H1 (cell line): ENCODE measurements at regions not wholly inside any gene's neighbourhood (a gene's known extent, or its start where the extent isn't known, plus 50 kb on each side); places are given as distances from the start of the nearest gene placed in this dataset.

Source experiments
- CTCF ChIA-PET: fragments of 300-600 bp; sonication (Branson Sonifier 250); formaldehyde crosslinking; loops from one replicate; lab custom pipeline; 2021; ENCODE audit not compliant: partially characterized antibody; lab: Charles Lee
- POLR2A ChIA-PET: fragments of 300-600 bp; sonication (Branson Sonifier 250); formaldehyde crosslinking; loops from one replicate; lab custom pipeline; 2021; ENCODE audit warnings: inconsistent platforms; ENCODE audit not compliant: partially characterized antibody; lab: Charles Lee
- DNase-seq, 2 experiments: peaks; one replicate each; pipeline versions ENCODE4 v3.0.0 to v3.0.0-alpha.2; 2010 to 2022; ENCODE audit warnings: low spot score in 2 of 2, low read depth in 1 of 2, mixed read lengths in 1 of 2
- FAIRE-seq: peaks from 2 replicates; lab custom pipeline; 2011; peaks lifted over from hg19 to GRCh38; lab: Jason Lieb, UNC
- H2AFZ ChIP-seq: 2 replicates; pipeline ENCODE4 v1.8.1; 2012; ENCODE audit warnings: low read length, inconsistent platforms
- H2AK5ac ChIP-seq: 2 replicates; pipeline ENCODE4 v1.6.1; 2013; ENCODE audit warnings: low read depth, low read length
- H2BK120ac ChIP-seq: replicated peaks from 2 replicates; pipeline ENCODE3; 2013; ENCODE audit warnings: low read depth, low read length, inconsistent platforms
- H2BK12ac ChIP-seq: 2 replicates; pipeline ENCODE4 v1.6.1; 2013; ENCODE audit warnings: low read depth, low read length
- H2BK15ac ChIP-seq: 2 replicates; pipeline ENCODE4 v1.6.1; 2013; ENCODE audit warnings: low read length
- H2BK20ac ChIP-seq: 2 replicates; pipeline ENCODE4 v1.6.1; 2013; ENCODE audit warnings: low read length
- H2BK5ac ChIP-seq: 2 replicates; pipeline ENCODE4 v1.6.1; 2013; ENCODE audit warnings: low read depth, low read length
- H3K14ac ChIP-seq: 2 replicates; pipeline ENCODE4 v1.6.1; 2013; ENCODE audit warnings: inconsistent platforms; ENCODE audit not compliant: insufficient read length
- H3K18ac ChIP-seq: 2 replicates; pipeline ENCODE4 v1.6.1; 2013; ENCODE audit warnings: low read length; ENCODE audit errors: extremely low read depth
- H3K23ac ChIP-seq: 2 replicates; pipeline ENCODE4 v1.6.1; 2013; ENCODE audit warnings: inconsistent platforms; ENCODE audit not compliant: insufficient read length
- H3K23me2 ChIP-seq: 2 replicates; pipeline ENCODE4 v1.6.1; 2013; ENCODE audit warnings: low read depth, low read length
- H3K27ac ChIP-seq: 2 replicates; pipeline ENCODE4 v1.6.1; 2011; ENCODE audit warnings: low read depth, low read length, inconsistent platforms
- H3K27me3 ChIP-seq, 4 experiments: replicated peaks in 1 of 4; 1 replicate in 1 of 4; 2 replicates in 3 of 4; pipeline versions ENCODE4 v1.6.1 to v1.8.1; 2011 to 2013; ENCODE audit warnings: low read length in 3 of 4, mild to moderate bottlenecking in 3 of 4, inconsistent platforms in 2 of 4, mixed read lengths in 2 of 4, moderate library complexity in 1 of 4; ENCODE audit not compliant: control insufficient read depth in 3 of 4, insufficient read depth in 3 of 4; ENCODE audit errors: extremely low read depth in 1 of 4
- H3K36me3 ChIP-seq, 4 experiments: 2 replicates each; pipeline versions ENCODE4 v1.6.1 to v1.8.1; 2011 to 2013; ENCODE audit warnings: mild to moderate bottlenecking in 4 of 4, low read length in 3 of 4, moderate library complexity in 2 of 4, control low read depth in 1 of 4, inconsistent platforms in 1 of 4; ENCODE audit not compliant: insufficient read depth in 4 of 4, control insufficient read depth in 2 of 4
- H3K4ac ChIP-seq: replicated peaks from 2 replicates; pipeline ENCODE3; 2013; ENCODE audit warnings: low read length, low read depth, mixed read lengths, inconsistent platforms; ENCODE audit not compliant: insufficient read length
- H3K4me1 ChIP-seq, 4 experiments: replicated peaks in 1 of 4; 1 replicate in 1 of 4; 2 replicates in 3 of 4; pipeline versions ENCODE4 v1.6.1 to v1.8.1; 2011 to 2013; ENCODE audit warnings: low read length in 3 of 4, inconsistent platforms in 2 of 4, mixed read lengths in 1 of 4; ENCODE audit not compliant: insufficient read depth in 4 of 4, control insufficient read depth in 3 of 4
- H3K4me2 ChIP-seq, 2 experiments: 2 replicates each; pipeline versions ENCODE4 v1.6.1 to v1.8.1; 2011 to 2013; ENCODE audit warnings: low read depth in 2 of 2, low read length in 2 of 2, control low read depth in 1 of 2, inconsistent platforms in 1 of 2, mild to moderate bottlenecking in 1 of 2; ENCODE audit not compliant: insufficient read depth in 1 of 2
- H3K4me3 ChIP-seq, 4 experiments: fragments of 200-600, 300-600 bp in 1 of 4; sonication (generic), shearing (Covaris generic), sonication (Bioruptor Twin) in 1 of 4; 2 replicates each; pipeline versions ENCODE4 v1.5.1 to v1.8.1; 2011 to 2016; ENCODE audit warnings: low read length in 4 of 4, low read depth in 3 of 4, control low read depth in 2 of 4, inconsistent platforms in 2 of 4, mild to moderate bottlenecking in 2 of 4, mixed read lengths in 1 of 4, moderate library complexity in 1 of 4; ENCODE audit not compliant: insufficient read depth in 2 of 4; ENCODE audit errors: extremely low read depth in 1 of 4
- H3K56ac ChIP-seq: replicated peaks from 2 replicates; pipeline ENCODE3; 2013; ENCODE audit warnings: low read depth, mild to moderate bottlenecking, mixed read lengths, low read length, inconsistent platforms; ENCODE audit not compliant: insufficient read length
- H3K79me1 ChIP-seq: 2 replicates; pipeline ENCODE4 v1.6.1; 2013; ENCODE audit warnings: low read depth, low read length, control low read depth
- H3K79me2 ChIP-seq, 2 experiments: 2 replicates each; pipeline versions ENCODE4 v1.6.1 to v1.8.1; 2012 to 2013; ENCODE audit warnings: low read length in 2 of 2, mild to moderate bottlenecking in 2 of 2, inconsistent platforms in 1 of 2; ENCODE audit not compliant: insufficient read depth in 2 of 2, control insufficient read depth in 1 of 2
- H3K9ac ChIP-seq, 4 experiments: replicated peaks in 1 of 4; 1 replicate in 1 of 4; 2 replicates in 3 of 4; pipeline versions ENCODE4 v1.6.1 to v1.8.1; 2011 to 2013; ENCODE audit warnings: low read depth in 3 of 4, low read length in 3 of 4, control low read depth in 2 of 4, mild to moderate bottlenecking in 2 of 4, moderate library complexity in 2 of 4, inconsistent platforms in 1 of 4; ENCODE audit errors: extremely low read depth in 1 of 4
- H3K9me3 ChIP-seq, 2 experiments: 2 replicates each; pipeline versions ENCODE4 v1.6.1 to v1.8.1; 2012 to 2013; ENCODE audit warnings: mild to moderate bottlenecking in 2 of 2, moderate library complexity in 2 of 2, control low read depth in 1 of 2, inconsistent platforms in 1 of 2, low read depth in 1 of 2, low read length in 1 of 2, mixed read lengths in 1 of 2; ENCODE audit not compliant: insufficient read depth in 2 of 2
- H4K20me1 ChIP-seq, 2 experiments: replicated peaks in 1 of 2; 2 replicates each; pipeline versions ENCODE3 to v1.8.1; 2011 to 2013; ENCODE audit warnings: inconsistent platforms in 2 of 2, low read length in 2 of 2, mild to moderate bottlenecking in 1 of 2; ENCODE audit not compliant: insufficient read depth in 2 of 2, control insufficient read depth in 1 of 2
- H4K5ac ChIP-seq: 2 replicates; pipeline ENCODE4 v1.6.1; 2013; ENCODE audit warnings: low read length, low read depth, mixed read lengths, inconsistent platforms; ENCODE audit not compliant: insufficient read length
- H4K8ac ChIP-seq: 2 replicates; pipeline ENCODE4 v1.8.0; 2013; ENCODE audit warnings: mild to moderate bottlenecking, moderate library complexity, low read length, inconsistent platforms; ENCODE audit not compliant: insufficient read depth; ENCODE audit errors: extremely low read depth
- H4K91ac ChIP-seq: replicated peaks from 2 replicates; pipeline ENCODE3; 2013; ENCODE audit warnings: low read length, mixed read lengths, inconsistent platforms; ENCODE audit not compliant: insufficient read length
- BACH1 ChIP-seq: IDR thresholded peaks from 2 replicates; pipeline ENCODE4 v1.6.1; 2012; ENCODE audit warnings: low read length, improper control_type of control experiment
- BRCA1 ChIP-seq: IDR thresholded peaks from 2 replicates; pipeline ENCODE4 v1.6.1; 2012; ENCODE audit warnings: low read depth, low read length, improper control_type of control experiment
- CBX5 ChIP-seq: fragments of 300-800, 300-1000 bp; sonication (generic); IDR thresholded peaks from 2 replicates; pipeline ENCODE4 v1.7.1; 2016; ENCODE audit warnings: antibody characterized with exemption, low read length, low read depth
- CHD1 ChIP-seq: IDR thresholded peaks from 2 replicates; pipeline ENCODE4 v1.6.1; 2012; ENCODE audit warnings: low read depth, low read length, improper control_type of control experiment
- CHD2 ChIP-seq: IDR thresholded peaks from 2 replicates; pipeline ENCODE4 v1.6.1; 2012; ENCODE audit warnings: low read length, improper control_type of control experiment
- CTBP2 ChIP-seq: IDR thresholded peaks from 2 replicates; pipeline ENCODE4 v1.7.0; 2011; ENCODE audit warnings: borderline replicate concordance, mild to moderate bottlenecking, moderate library complexity, mixed read lengths, low read length; ENCODE audit not compliant: insufficient read depth, insufficient read length
- GTF2F1 ChIP-seq: IDR thresholded peaks from 2 replicates; pipeline ENCODE4 v1.6.1; 2012; ENCODE audit warnings: low read depth, low read length, improper control_type of control experiment, borderline replicate concordance
- KDM5A ChIP-seq: fragments of 200-600 bp; IDR thresholded peaks from 2 replicates; pipeline ENCODE4 v1.7.1; 2012; ENCODE audit warnings: mild to moderate bottlenecking, low read length, inconsistent platforms, mixed read lengths
- MAFK ChIP-seq: IDR thresholded peaks from 2 replicates; pipeline ENCODE4 v1.6.1; 2012; ENCODE audit warnings: low read depth, mild to moderate bottlenecking, improper control_type of control experiment, low read length
- NRF1 ChIP-seq: IDR thresholded peaks from 2 replicates; pipeline ENCODE4 v1.6.1; 2011; ENCODE audit warnings: mild to moderate bottlenecking, low read depth, low read length, improper control_type of control experiment
- RBBP5 ChIP-seq: IDR thresholded peaks from 2 replicates; pipeline ENCODE4 v1.7.1; 2012; ENCODE audit warnings: low read depth, mild to moderate bottlenecking, inconsistent platforms, low read length, moderate library complexity, borderline replicate concordance
- RFX5 ChIP-seq: IDR thresholded peaks from 2 replicates; pipeline ENCODE4 v1.6.1; 2011; ENCODE audit warnings: low read depth, low read length, improper control_type of control experiment, borderline replicate concordance
- SAP30 ChIP-seq: fragments of 300-600 bp; sonication (generic); IDR thresholded peaks from 2 replicates; pipeline ENCODE4 v1.7.1; 2012; ENCODE audit warnings: low read length, moderate library complexity, mild to moderate bottlenecking, inconsistent platforms; ENCODE audit not compliant: insufficient read depth, insufficient replicate concordance
- SRF ChIP-seq: IDR thresholded peaks from 2 replicates; pipeline ENCODE4 v1.6.1; 2011; ENCODE audit warnings: mild to moderate bottlenecking, low read depth, low read length, moderate library complexity
- SUZ12 ChIP-seq: fragments of 200-600 bp; sonication (generic); IDR thresholded peaks from 2 replicates; pipeline ENCODE4 v1.6.1; 2012; ENCODE audit warnings: mild to moderate bottlenecking, inconsistent platforms, low read length, moderate library complexity, mixed read lengths
- TCF12 ChIP-seq: IDR thresholded peaks from 2 replicates; pipeline ENCODE4 v1.6.1; 2011; ENCODE audit warnings: low read depth, mild to moderate bottlenecking, low read length
- WGBS, 2 experiments: shearing (Covaris generic) in 1 of 2; methylation state at CpG; one replicate each; pipeline versions ENCODE4 v1.1.6 to v1.1.7; 2013 to 2015; ENCODE audit warnings: low lambda C conversion rate in 2 of 2, mixed read lengths in 2 of 2, inconsistent platforms in 1 of 2, low coverage in 1 of 2, missing lambda C conversion rate in 1 of 2; ENCODE audit not compliant: insufficient replicate concordance in 2 of 2, insufficient coverage in 1 of 2, insufficient read length in 1 of 2; ENCODE audit errors: extremely low coverage in 1 of 2, missing lambda C conversion rate in 1 of 2; 5-methylcytosine and 5-hydroxymethylcytosine counted together

- Histone ChIP-seq H3K4me3 (no peak overlapping the region), H3K4me1 (no peaks in the 10 kb centered on the region), H2AK5ac (no peak overlapping the region), H3K18ac (no peak overlapping the region), H4K5ac (no peak overlapping the region), H3K4ac (no peak overlapping the region), H3K4me2 (no peak overlapping the region), H2BK120ac (no peak overlapping the region), H2BK5ac (no peak overlapping the region), H3K79me2 (no peaks in the 10 kb centered on the region), H3K23ac (no peak overlapping the region), H3K14ac (no peak overlapping the region), H3K79me1 (no peaks in the 10 kb centered on the region), H3K23me2 (no peaks in the 10 kb centered on the region), H3K36me3 (no peaks in the 10 kb centered on the region), H3K9ac (no peak overlapping the region), H2BK15ac (no peak overlapping the region), H2BK12ac (no peak overlapping the region), H3K27me3 (no peaks in the 10 kb centered on the region), H3K56ac (no peak overlapping the region), H2BK20ac (no peak overlapping the region), H3K27ac (no peak overlapping the region), H3K9me3 (0 out of 4 replicates have a peak, but pooled peaks cover 0 to 7% of the 10 kb centered on the region in 2 experiments), H2AFZ (no peak overlapping the region), H4K20me1 (no peaks in the 10 kb centered on the region), H4K8ac (no peak overlapping the region), H4K91ac (no peak overlapping the region)
- FAIRE-seq (no peak), DNase-seq (no peak)
- 94% methylated on average over 2 of the region's 2 CpGs; no CpG with 5 or more reads in 1 of the 2 experiments for WGBS, 2 experiments
- ChIA-PET CTCF (no interaction called here), POLR2A (no interaction called here)
- TF ChIP-seq SRF (no peak), BRCA1 (no peak), TCF12 (no peak), NRF1 (no peak), GTF2F1 (no peak), CHD1 (no peak), BACH1 (no peak), CTBP2 (no peak), SUZ12 (no peak), KDM5A (no peak), CBX5 (no peak), CHD2 (no peak), MAFK (no peak), RBBP5 (no peak), SAP30 (no peak), RFX5 (no peak)
Measured at GRCh38 chr13:62875118-62875640, 1459.5 kb upstream of the PCDH20 start.
